Osteoblast (primary cell): ENCODE measurements at regions not wholly inside any gene's neighbourhood (a gene's known extent, or its start where the extent isn't known, plus 50 kb on each side); places are given as distances from the start of the nearest gene placed in this dataset.
A peak's percentile ranks its signal among the peaks of the same experiment; 100 is the strongest.

Experiments used
- DNase-seq: peaks from one replicate; pipeline ENCODE4 v3.0.0; 2011; ENCODE audit warnings: low spot score, mixed read lengths; ENCODE audit not compliant: insufficient read length; ENCODE audit errors: missing footprints
- H2AFZ ChIP-seq: 2 replicates; pipeline ENCODE4 v1.6.0; 2011; ENCODE audit warnings: mild to moderate bottlenecking, low read length
- H3K27ac ChIP-seq: 2 replicates; pipeline ENCODE4 v1.5.1; 2011; ENCODE audit warnings: mild to moderate bottlenecking, low read depth, low read length, moderate library complexity
- H3K27me3 ChIP-seq: 2 replicates; pipeline ENCODE4 v1.6.0; 2012; ENCODE audit warnings: mild to moderate bottlenecking, control low read depth, inconsistent platforms, low read length, moderate library complexity; ENCODE audit not compliant: insufficient read depth
- H3K36me3 ChIP-seq: 2 replicates; pipeline ENCODE4 v1.5.1; 2011; ENCODE audit warnings: mild to moderate bottlenecking, low read length, control low read depth, moderate library complexity; ENCODE audit not compliant: insufficient read depth
- H3K4me1 ChIP-seq: 2 replicates; pipeline ENCODE4 v1.5.1; 2011; ENCODE audit warnings: mild to moderate bottlenecking, low read length, control low read depth, moderate library complexity; ENCODE audit not compliant: insufficient read depth
- H3K4me2 ChIP-seq: 2 replicates; pipeline ENCODE4 v1.6.0; 2011; ENCODE audit warnings: mild to moderate bottlenecking, low read length; ENCODE audit not compliant: insufficient read depth
- H3K4me3 ChIP-seq: fragments of 200-600 bp; sonication (generic); 3 replicates; pipeline ENCODE4 v1.5.1; 2012; ENCODE audit warnings: mild to moderate bottlenecking, low read length, inconsistent platforms; ENCODE audit not compliant: insufficient read depth
- H3K79me2 ChIP-seq: 2 replicates; pipeline ENCODE4 v1.6.0; 2012; ENCODE audit warnings: mild to moderate bottlenecking, low read length, control low read depth, inconsistent platforms; ENCODE audit not compliant: insufficient read depth
- H3K9me3 ChIP-seq: 2 replicates; pipeline ENCODE4 v1.5.1; 2011; ENCODE audit warnings: low read depth, low read length, control low read depth
- H4K20me1 ChIP-seq: 2 replicates; pipeline ENCODE4 v1.6.0; 2012; ENCODE audit warnings: mild to moderate bottlenecking, low read length, control low read depth; ENCODE audit not compliant: insufficient read depth
- CTCF ChIP-seq: IDR thresholded peaks from 2 replicates; pipeline ENCODE4 v1.5.1; 2011; ENCODE audit warnings: mild to moderate bottlenecking, low read depth, low read length, moderate library complexity; ENCODE audit errors: extremely low read depth

GRCh38 chr20:19821606-19822005 lies 63.5 kb downstream of the RIN2 start:
- TF ChIP-seq CTCF, result no peak
- Histone ChIP-seq H3K27ac (no peak overlapping the region), H3K4me3 (no peak overlapping the region), H3K79me2 (no peaks in the 10 kb centered on the region), H3K36me3 (no peaks in the 10 kb centered on the region), H3K4me1 (peaks cover 14% of the 10 kb centered on the region), H2AFZ (no peak overlapping the region), H3K9me3 (no peaks in the 10 kb centered on the region), H3K4me2 (no peak overlapping the region), H3K27me3 (no peaks in the 10 kb centered on the region), H4K20me1 (no peaks in the 10 kb centered on the region)
- no peak for DNase-seq

DNA sequence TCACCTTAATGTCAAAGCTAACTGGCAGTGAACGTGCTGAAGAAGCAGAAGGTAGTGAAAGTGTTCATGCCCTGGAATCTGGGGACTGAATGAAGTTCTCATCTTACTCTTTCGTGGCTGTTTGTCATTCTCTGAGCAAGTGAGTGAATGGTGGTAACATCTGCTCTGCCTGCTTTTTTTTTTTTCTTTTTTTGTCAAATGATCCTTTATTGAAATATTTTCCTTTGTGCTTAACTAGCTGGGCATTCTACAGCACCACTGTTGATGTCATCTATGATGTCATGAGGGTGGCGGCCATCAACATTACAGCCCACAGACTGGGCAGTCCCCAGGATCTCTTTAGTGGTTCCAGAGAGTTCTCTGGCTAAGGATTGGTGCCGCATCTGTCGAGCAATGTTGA lies 65.2 kb downstream of the RIN2 start:
- H3K27ac ChIP-seq, result no peak overlapping the region
- no peak overlapping the region for H2AFZ ChIP-seq
- DNase-seq, result no peak
- no peak for TF ChIP-seq CTCF
- no peaks in the 10 kb centered on the region for H3K79me2 ChIP-seq
- no peak overlapping the region for H3K4me3 ChIP-seq
- no peaks in the 10 kb centered on the region for H3K27me3 ChIP-seq
- no peak overlapping the region for H3K4me2 ChIP-seq
- H3K36me3 ChIP-seq, result no peaks in the 10 kb centered on the region
- no peaks in the 10 kb centered on the region for H4K20me1 ChIP-seq
- H3K9me3 ChIP-seq, result no peaks in the 10 kb centered on the region
- H3K4me1 ChIP-seq, result peaks cover 6% of the 10 kb centered on the region

- Histone ChIP-seq H3K36me3 (no peaks in the 10 kb centered on the region), H3K4me1 (peaks cover 12% of the 10 kb centered on the region), H4K20me1 (no peaks in the 10 kb centered on the region), H3K4me2 (no peak overlapping the region), H2AFZ (no peak overlapping the region), H3K9me3 (no peaks in the 10 kb centered on the region), H3K79me2 (no peaks in the 10 kb centered on the region), H3K4me3 (no peak overlapping the region), H3K27ac (no peak overlapping the region), H3K27me3 (no peaks in the 10 kb centered on the region)
- DNase-seq, result no peak
- TF ChIP-seq CTCF, result no peak
Measured at GRCh38 chr20:19823971-19824370, 65.9 kb downstream of the RIN2 start.

DNA sequence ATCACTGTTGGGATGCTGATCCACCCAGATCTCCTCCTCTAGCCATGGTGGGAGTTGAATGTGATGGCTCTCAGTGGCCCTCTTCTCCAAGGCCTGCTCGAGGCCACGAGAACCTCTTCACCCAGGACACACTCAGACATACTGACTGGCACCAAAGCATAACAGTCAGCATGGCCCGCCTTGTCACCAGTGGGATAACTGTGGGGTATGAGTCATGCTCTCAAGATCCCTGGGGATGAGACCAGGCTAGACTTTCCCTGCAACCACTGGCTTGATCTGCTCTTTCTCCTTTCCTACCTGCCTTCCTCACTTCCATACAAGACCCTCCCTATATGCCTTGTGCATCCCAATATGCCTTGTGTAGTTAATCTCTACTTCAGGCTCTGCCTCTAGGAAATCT lies 66.8 kb downstream of the RIN2 start:
- no peak for TF ChIP-seq CTCF
- Histone ChIP-seq H2AFZ (no peak overlapping the region), H3K4me3 (no peak overlapping the region), H3K4me1 (peaks cover 12% of the 10 kb centered on the region), H3K27me3 (no peaks in the 10 kb centered on the region), H3K4me2 (no peak overlapping the region), H4K20me1 (no peaks in the 10 kb centered on the region), H3K27ac (peak overlapping the region; percentile 52), H3K9me3 (no peaks in the 10 kb centered on the region), H3K36me3 (no peaks in the 10 kb centered on the region), H3K79me2 (no peaks in the 10 kb centered on the region)
- peak; percentile 67 for DNase-seq
